Panc1 (cell line): ENCODE measurements at regions not wholly inside any gene's neighbourhood (a gene's known extent, or its start where the extent isn't known, plus 50 kb on each side); places are given as distances from the start of the nearest gene placed in this dataset.

Source experiments
- POLR2AphosphoS5 ChIP-seq: IDR thresholded peaks from 2 replicates; pipeline ENCODE4 v1.6.1; 2012; ENCODE audit warnings: mild to moderate bottlenecking, low read depth, low read length, moderate library complexity
- TF ChIP-seq, protein P1 (sequence below): fragments of 450-650 bp; IDR thresholded peaks from 2 replicates; pipeline ENCODE4 v1.5.1; 2017; ENCODE audit warnings: mild to moderate bottlenecking

DNA sequence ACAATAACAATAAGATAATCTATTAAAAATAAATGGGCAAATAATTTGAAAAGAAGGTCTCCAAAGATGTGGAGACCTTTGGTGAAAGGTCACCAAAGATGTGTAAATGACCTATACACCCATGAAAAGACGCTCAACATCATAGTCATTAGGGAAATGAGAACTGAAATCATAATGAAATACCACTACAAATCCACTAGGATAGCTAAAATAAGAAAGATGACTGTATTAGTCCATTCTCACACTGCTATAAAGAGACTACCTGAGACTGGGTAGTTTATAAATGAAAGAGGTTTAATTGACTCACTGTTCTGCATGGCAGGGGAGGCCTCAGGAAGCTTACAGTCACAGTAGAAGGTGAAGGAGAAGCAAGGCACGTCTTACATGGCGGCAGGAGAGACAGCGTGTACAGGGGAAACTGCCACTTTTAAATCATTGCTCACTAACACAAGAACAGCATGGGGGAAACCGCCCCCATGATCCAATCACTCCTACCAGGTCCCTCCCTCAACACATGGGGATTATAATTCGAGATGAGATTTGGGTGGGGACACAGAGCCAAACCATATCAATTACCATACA is 339.6 kb downstream of the ENC1 start:
- TF ChIP-seq, protein P1, sequence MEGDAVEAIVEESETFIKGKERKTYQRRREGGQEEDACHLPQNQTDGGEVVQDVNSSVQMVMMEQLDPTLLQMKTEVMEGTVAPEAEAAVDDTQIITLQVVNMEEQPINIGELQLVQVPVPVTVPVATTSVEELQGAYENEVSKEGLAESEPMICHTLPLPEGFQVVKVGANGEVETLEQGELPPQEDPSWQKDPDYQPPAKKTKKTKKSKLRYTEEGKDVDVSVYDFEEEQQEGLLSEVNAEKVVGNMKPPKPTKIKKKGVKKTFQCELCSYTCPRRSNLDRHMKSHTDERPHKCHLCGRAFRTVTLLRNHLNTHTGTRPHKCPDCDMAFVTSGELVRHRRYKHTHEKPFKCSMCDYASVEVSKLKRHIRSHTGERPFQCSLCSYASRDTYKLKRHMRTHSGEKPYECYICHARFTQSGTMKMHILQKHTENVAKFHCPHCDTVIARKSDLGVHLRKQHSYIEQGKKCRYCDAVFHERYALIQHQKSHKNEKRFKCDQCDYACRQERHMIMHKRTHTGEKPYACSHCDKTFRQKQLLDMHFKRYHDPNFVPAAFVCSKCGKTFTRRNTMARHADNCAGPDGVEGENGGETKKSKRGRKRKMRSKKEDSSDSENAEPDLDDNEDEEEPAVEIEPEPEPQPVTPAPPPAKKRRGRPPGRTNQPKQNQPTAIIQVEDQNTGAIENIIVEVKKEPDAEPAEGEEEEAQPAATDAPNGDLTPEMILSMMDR, result no peak
- no peak for TF ChIP-seq POLR2AphosphoS5
